RKO (cell line): ENCODE measurements at regions not wholly inside any gene's neighbourhood (a gene's known extent, or its start where the extent isn't known, plus 50 kb on each side); places are given as distances from the start of the nearest gene placed in this dataset.

Source experiments
- DNase-seq: peaks from one replicate; pipeline ENCODE4 v3.0.0-alpha.2; 2016; ENCODE audit warnings: low spot score

DNA sequence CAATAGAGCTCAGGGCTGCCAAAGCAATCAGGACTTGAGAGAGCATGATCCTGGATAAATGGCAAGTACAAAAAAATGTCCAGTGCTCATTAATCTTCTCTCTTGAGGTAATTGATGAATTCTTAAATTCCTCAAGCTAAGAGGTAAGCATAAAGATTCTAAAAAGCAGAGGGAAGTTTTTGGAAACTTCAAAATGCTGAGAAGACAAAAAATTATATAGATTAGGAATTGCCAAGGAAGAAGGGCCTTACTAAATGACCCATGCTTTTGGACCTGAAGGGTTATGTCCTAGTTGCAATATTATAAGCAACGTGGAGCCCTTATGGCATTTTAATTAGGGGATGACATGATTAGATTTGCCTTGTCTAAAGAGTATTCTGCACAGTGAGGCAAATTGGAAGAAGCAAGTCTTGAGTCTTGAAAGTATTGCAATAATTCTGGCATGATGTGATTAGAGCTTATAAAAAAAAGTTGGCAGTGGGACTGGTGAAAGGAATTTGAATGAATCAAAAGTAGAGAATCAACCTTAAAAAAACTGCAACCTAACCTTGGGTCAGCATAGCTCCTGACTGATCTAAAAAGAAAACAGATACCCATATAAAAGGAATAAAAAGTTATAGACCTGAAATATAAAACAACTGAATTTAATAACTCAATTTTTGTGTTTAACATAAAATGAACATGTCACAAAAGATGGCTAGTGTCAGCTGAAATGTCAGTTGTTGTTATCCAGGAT lies 323.8 kb upstream of the ARRDC3 start:
- DNase-seq, result no peak

DNA sequence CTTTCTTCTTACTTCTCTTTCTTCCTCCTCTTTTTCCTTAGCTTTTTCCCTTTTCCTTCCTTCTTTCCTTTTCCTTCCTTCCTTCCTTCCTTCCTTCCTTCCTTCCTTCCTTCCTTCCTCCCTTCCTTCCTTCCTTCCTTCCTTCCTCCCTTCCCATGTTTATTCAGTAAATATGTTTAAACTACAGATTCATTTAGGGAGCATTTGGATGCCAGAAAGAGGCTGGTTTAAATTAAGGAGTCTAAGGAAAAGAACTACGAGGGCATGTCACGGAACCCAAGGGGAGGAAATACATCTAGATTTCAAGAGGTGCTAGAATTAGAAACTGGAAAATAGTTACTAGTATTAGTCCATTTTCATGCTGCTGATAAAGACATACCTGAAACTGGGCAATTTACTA lies 320.0 kb upstream of the ARRDC3 start:
- no peak for DNase-seq

DNA sequence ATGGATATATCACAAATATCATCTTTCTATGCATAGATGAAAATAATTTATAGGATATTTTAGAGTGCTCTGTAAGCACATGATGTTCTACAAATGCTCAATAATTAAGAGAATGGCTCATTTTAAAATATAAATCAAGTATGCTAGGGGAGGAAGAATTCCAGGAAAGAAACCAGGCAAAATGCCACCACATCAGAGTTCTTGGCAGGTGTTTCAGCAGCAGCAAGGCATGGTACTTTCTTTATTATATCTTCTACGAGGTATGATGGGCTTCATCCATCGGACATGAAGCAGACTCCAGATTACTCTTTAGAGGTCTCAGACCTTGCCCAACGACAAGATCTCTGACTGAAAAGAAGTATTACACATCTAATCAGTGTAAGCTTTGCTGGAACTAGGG lies 316.3 kb upstream of the ARRDC3 start:
- DNase-seq, result no peak

DNA sequence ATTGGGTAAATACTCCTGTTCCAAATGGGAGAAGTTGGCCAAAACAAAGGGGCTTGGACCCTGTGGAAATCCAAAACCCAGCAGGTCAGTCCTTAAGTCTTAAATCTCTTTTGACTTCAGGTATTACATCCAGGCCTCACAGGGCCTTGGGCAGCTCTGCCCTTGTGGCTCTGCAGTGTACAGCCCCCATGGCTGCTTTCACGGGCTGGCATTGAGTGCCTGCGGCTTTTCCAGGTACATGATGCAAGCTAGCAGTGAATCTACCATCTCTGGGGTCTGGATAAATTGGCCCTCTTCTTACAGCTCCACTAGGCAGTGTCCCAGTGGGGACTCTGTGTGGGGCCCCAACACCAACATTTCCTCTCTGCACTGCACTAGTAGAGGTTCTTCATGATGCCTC lies 308.5 kb upstream of the ARRDC3 start:
- DNase-seq, result no peak

DNA sequence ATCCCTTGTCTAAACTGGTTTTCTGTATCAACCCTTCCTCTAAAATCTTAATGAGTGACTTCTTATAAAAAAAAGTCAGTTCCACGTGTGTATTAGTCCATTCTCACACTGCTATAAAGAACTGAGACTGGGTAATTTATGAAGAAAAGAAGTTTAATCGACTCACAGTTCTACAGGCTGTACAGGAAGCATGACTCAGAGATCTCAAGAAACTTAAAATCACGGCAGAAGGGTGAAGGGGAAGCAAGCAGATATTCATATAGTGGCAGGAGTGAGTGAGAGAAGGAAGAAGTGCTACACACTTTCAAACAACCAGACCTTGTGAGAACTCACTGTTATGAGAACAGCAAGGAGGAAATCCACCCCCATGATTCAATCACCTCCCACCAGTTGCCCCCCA lies 307.8 kb upstream of the ARRDC3 start:
- DNase-seq, result no peak

DNA sequence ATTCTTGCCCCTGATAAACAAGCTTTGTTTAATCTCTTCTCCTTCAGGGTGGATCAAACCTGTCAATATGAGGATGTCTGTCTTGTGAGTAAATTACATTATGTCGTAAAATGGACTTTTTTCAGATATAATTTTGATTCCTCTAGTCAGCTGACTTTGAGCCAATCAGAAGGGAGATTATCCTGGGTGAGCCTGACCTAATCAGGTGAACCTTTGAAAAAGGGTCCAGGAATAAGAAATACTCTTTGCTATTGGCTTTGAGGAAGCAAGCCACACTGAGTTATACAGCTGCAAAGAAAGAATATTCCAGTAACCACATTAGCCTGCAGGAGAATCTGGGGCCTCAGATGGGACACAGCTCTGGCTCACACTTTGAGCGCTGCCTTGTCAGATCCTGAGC lies 304.3 kb upstream of the ARRDC3 start:
- no peak for DNase-seq

DNA sequence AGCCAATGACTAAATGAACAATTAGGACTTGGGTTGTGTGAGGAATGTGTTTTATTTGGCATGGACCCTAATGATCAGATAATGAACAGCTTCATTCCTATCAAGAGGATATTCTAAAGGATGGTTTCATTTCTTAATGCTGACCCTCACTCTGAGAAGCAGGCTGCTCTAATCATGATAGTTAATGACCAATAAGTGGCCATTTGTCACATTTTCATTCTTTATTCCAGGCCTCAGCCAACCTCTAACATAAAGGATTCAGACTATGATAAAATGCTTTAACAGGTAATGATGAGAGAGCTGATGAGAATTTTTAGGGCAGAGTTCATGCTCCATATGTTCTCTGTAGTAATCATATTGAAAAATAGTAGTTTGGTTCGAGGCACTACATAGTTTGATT lies 301.5 kb upstream of the ARRDC3 start:
- no peak for DNase-seq

DNA sequence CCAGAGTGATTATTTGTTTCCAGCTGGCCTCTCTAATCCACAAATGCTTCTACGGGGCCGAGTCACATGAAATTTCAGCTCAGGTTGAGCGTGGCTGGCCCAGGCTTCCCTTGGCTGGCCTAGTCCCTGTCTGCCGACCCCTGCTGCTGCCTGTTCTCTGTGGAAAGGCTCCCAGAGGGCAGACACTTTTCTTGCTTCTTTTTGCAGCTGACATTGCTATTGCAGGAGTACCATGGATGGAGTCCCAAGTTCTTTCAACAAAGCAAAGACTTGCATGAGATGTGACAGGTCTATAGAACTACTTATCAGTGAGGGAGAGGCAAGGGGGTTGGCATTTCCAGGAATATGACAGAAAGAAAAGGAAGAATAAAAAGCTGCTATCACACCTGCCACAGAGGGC lies 287.4 kb upstream of the ARRDC3 start:
- DNase-seq, result no peak

DNA sequence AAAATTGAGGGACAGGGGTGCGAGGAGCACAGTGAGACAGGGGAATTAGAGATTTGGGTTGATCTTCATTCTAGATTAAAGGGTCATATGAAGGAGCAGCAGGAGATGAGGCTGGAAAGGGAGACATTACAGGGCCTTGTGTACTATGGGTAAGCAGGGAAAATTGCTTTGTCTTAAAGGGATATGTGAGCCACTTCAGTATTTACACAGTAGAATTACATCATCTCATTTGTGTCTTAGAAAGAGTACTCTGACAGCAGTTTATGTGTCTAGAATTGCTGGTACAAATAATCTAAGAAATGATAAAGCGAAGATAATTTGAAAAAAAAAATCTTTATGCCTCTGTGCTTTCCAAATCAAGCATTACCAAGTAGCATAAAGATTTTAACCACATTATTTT lies 287.0 kb upstream of the ARRDC3 start:
- no peak for DNase-seq

DNA sequence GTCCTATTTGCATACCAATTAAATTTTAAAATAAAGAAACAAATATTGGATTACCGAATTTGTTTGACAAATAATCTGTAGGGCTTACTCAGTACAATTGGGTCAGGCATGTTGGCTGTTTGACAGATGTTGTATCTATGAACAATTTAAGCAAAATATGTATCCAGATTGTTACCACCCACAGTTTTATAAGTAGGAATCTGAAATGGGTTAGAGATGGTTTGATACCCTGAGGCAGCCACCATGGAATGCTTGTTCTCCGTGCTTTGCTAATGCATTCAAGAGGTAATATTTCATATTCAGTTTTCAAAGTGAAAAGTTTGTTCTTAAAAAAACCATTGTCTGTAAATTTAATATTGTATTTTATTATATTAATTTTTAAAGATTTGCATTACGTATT lies 285.1 kb upstream of the ARRDC3 start:
- DNase-seq, result no peak

DNA sequence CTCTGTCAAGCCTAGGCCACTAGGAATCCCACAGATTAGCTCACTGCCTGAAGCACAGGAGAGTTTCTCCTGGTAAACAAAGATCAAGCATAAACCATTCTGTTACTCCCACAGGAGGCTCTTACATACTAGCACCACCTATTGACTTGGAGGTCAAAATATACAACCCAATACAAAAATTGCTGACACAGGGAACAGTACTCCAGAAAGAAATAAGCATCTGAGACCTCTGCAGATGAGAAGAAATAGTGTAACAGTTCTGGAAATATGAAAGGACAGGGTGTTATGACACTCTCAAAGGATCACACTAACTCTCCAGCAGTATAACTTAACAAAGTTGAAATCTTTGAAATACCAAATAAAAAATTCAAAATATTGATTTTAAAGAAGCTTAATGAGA lies 269.6 kb upstream of the ARRDC3 start:
- no peak for DNase-seq

DNA sequence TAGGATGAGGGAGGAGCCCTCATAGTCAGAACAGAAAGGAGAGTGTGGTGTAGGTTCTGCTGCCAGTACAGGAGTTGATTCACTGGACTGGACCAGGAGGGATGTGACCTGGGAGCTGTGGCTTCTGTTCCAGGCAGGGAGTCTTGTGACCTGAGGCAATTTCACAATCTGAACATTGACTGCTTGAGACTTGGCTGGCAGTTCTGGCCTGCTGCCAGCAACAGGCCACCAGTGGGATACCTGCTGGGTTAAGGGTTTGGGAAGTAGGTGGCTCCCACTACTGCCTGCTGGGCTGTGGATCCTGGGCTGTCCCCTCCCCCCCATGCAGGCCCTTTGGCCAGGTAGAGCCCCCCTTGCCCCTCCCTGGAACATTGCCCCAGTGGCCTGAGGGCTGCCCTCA lies 268.6 kb upstream of the ARRDC3 start:
- DNase-seq, result no peak

DNA sequence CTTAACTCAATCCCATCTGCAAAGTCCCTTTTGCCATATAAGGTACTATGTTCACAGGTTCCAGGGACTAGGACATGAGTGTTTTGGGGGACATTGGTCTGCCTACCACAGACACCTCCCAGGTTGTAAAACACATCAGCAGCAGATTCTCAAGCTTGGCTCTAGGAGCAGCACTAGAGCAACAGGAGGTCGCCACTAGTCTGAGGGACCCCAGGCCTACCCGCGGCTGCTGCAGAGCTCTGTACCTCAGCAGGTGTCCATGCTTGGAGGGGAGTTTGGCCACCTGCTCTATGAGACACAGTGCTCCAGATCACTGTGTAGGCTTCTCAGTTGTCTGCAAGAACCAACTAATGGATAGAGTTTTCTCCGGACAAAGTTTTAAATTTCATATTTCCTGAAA lies 262.2 kb upstream of the ARRDC3 start:
- DNase-seq, result no peak

DNA sequence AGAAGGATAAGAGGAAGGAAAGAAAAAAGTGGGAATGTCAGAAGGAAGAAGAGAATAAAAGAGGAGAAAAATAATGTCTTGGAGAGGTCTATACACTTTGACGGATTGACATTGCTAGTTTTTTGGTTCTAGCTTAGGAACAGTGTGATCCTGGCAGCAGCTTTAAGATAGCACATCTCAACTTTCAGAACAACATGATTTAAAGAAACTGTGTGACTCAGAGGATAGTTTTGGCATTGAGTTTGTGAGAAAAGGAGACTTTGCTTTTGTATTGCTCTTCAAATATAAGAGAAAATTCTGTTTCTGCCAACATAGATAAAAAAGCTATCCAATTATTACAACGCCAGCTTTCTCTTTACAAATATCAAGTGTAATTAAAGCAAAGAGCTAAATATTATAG lies 260.7 kb upstream of the ARRDC3 start:
- no peak for DNase-seq

DNA sequence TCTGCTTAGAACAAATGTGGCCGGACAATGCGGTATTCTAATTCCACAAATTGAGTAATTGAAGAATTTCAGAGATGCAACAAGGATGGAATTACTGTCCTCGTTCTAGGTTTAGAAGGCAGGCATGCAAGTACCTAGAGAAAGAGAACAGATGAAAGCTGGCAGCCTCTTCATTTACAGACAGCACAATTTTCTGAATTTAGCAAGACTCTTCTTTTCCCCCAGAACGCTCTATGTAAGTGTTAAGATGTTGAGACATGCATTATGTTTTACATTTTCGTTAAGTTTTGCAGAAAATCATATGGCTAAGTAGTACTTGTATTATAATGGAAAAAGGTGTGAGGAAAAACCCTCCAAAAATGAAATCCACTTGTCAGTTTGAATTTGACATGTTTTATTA lies 259.5 kb upstream of the ARRDC3 start:
- DNase-seq, result no peak

DNA sequence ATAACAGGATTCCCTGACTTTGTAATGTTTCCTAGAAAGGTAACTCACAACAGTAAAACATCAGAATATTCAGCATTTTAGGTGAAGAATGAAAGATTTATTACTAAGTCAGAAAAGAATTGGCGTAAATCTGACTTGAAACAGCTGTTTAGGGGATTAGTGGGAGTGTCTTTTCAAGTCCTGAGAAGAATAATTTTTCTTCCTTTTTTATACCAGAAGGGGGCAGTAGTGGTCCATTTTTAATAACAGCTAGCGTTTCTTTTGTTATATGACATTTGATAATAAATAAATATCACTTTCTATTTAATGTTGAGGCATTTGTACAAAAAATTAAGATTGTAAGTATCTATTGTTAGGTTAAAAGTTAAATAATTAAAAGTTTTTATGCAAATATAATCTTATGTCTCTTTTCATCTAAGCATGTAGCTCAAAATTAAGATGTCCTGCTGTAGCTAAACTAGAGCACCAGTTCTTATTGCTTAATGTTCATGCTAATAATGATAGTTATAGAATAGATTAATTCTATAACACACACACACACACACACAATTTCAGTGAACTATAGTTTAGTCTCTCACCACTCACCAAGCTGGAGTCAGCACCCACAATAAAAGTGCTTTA lies 258.7 kb upstream of the ARRDC3 start:
- peak; percentile 61 for DNase-seq

DNA sequence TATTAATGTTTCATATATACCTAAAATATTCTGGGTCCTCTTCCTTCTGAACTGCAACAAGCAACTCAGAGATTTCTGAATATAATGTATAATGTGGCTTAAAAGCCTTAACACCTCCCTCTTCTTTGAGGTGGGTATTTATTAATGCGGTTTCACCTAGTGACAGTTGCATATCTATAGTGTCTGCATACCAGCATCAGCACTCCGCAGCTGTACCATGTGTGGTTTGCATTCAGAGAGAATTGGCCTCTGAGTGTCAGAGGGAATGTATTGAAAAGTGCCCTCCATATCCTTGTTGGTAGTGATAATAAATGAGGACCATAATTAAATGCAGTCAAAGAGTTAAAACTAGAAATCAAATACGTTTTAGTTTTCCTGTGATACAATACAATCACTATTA lies 256.6 kb upstream of the ARRDC3 start:
- no peak for DNase-seq

DNA sequence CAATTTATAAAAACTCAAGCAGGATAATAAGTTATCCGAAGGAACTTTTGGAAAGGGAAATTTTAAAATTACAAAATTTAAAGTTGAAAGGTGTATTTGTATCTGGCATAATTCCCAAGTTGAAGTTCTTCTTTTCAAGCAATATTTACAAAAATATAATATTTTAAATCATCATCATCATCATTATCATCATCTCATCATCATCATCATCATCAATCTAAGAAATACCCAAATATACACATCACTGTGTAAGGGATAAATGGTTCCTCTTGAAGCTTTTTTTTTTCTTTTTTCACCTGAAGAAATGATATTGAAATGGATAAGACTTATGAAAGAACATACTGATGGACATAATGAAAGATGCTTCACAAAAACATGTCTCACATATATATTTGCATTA lies 254.9 kb upstream of the ARRDC3 start:
- no peak for DNase-seq

DNA sequence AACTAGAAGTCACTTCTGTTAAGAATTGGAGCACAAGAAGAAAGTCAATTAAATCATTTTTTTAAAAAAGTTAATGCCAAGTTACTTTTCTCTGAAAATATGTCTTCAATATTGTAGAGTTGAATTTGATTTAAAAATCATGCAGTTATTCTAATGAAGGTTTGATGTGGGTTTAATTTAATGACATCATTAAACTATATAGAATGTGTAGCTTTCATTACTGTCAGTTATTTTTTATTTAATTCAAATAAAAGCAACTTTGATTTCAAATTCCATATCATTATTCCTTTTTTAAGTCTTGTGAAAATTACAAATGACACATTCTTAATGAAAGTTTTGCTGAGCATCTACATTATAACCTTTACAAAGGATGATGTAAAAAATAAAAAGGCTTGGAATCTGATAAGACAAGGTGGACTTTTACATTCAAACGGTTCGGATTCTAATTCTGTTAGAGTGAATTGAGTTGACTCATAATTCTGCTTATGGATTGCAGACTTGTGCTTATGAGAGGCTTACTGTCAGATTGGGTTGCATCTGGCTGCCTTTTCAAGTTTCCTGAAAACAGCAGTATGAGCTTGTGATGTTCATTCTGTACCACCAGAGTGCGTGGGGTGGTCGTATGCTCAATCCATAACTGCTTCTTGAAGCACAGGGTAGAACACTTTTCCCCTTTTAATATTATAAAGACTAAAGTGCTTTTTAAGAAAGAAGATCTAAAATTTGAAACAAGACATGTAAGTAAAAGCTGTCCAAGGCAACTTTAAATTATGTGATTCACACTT lies 253.0 kb upstream of the ARRDC3 start:
- peak; percentile 13 for DNase-seq

DNA sequence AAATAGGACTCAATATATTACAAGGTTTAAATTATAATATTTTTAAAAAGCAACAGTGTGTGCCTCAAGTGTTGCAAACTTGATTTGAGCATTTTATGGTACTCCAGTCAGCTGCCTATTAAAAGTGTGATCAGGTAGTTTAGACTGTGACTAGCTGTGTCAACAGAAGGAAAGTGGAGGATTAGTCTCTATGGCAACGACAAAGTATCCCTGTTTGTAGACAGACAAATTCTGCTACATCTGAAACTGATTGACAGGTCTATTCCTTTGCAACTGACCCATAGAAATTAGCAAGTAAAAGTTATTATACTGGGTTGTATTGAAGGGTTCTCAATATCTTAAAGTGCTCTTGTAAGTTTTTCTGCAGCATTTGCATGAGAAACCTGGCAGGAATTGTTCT lies 249.8 kb upstream of the ARRDC3 start:
- no peak for DNase-seq

DNA sequence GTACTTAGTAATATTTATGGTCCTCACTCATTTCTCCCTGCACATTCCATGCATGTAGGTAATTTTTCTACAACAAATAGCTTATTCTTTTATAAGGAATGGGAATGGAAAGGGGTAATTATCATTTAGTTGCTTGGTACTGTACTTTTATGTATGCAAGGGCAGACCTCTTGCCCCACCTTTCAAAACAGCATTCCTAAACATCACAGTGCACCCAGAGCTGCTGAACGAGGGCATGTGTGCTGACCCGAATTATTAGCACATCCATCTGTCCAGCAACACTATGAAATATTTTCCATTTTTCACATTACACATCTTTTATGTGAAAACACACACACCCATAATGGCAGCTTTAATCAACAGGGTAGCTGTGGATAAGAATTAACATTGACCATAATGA lies 228.6 kb upstream of the ARRDC3 start:
- DNase-seq, result no peak

DNA sequence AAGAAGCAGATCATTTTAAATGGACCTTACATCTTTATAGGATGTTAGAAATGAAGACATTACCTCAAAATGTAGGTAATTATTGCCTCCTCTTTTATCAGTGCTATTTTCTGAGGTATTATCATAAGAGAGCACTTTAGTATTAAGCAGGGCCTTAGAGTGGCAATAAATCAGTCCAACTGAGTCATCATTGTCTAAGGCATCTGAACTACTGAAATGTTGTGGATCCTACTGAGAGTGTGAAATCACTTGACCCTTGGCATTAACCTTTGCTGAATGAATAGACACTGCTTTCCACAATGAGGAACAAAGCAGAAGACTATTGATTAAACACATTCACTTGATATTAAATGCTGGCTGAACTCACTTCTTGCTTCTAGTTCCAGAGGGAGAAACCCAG lies 224.6 kb upstream of the ARRDC3 start:
- peak; percentile 1 for DNase-seq

DNA sequence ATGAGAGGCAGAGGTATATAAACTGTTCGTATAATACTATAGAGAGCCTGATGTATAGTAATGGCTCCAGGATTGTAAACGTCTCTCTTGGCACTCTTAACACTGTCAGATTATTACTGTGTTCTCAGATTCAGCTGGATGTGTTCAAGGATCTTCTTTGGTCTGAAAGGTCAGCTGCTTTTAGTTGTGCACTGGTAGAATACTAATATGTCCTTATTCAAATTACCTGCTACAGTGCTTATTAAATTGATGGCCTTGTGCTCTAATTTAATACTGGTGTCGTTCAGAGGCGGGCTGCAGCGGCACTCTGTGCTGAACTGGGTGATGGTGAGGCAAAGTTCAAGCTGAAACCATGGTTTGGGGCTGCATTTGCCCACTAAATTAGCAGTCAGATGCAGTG lies 216.7 kb upstream of the ARRDC3 start:
- DNase-seq, result no peak

DNA sequence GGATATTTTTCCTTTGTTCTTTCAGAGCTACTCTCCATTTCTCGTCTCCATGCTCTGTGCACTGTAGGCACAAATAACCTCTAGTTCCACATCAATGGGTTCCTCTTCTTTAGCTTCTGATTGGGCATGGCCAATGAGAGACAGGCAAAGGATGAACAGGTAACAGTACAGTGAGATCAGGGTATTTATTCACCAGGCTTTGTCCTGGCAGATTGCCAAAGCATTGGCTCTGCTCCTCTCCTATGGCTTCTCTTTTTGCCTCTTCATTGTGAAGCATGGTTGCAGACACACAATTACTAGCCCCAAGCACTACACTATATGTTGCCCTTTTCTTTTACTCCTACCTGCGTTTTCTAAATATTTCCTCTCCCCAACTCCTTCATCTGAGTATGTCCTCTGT lies 215.1 kb upstream of the ARRDC3 start:
- DNase-seq, result no peak
